Prostate gland (tissue), 2 donors: ENCODE measurements at regions not wholly inside any gene's neighbourhood (a gene's known extent, or its start where the extent isn't known, plus 50 kb on each side); places are given as distances from the start of the nearest gene placed in this dataset.

ENCODE experiments used
- DNase-seq: peaks from one replicate; pipeline ENCODE4 v3.0.0-alpha.2; 2019; ENCODE audit warnings: low spot score
- H3K27ac ChIP-seq, 2 donors: fragments of 200-600 bp; sonication (generic); 2 replicates each; pipeline ENCODE4 v1.5.1; 2017 to 2019
- H3K27me3 ChIP-seq: fragments of 200-600 bp; sonication (generic); replicated peaks from 2 replicates; pipeline ENCODE4 v1.5.1; 2019; ENCODE audit not compliant: insufficient read depth
- H3K36me3 ChIP-seq, 2 donors: fragments of 200-600 bp; sonication (generic); 1 replicate in 1 of 2; 2 replicates in 1 of 2; pipeline versions ENCODE4 v1.5.1 to v1.8.1; 2017 to 2019
- H3K4me1 ChIP-seq: fragments of 200-600 bp; sonication (generic); replicated peaks from 2 replicates; pipeline ENCODE4 v1.5.1; 2019
- H3K4me3 ChIP-seq, 2 donors: fragments of 200-600 bp; sonication (generic); 2 replicates each; pipeline ENCODE4 v1.5.1; 2017 to 2019
- H3K9me3 ChIP-seq: fragments of 200-600 bp; sonication (generic); 2 replicates; pipeline ENCODE4 v1.5.1; 2017
- POLR2A ChIP-seq: fragments of 450-650 bp; IDR thresholded peaks from one replicate; pipeline ENCODE4 v1.6.1; 2016; ENCODE audit warnings: antibody characterized with exemption, mild to moderate bottlenecking
- POLR2AphosphoS5 ChIP-seq: sonication (generic); formaldehyde crosslinking; IDR thresholded peaks from one replicate; pipeline ENCODE4 v1.6.1; 2017; ENCODE audit warnings: antibody characterized with exemption
- WGBS: methylation state at CpG from one replicate; pipeline ENCODE4 v1.1.5; 2018; 5-methylcytosine and 5-hydroxymethylcytosine counted together
- intact Hi-C: fragments of 100-400 bp; cut with DNase I; formaldehyde crosslinking; loops from one replicate; pipeline ENCODE4 v1.14.2; 2022
- TF ChIP-seq, protein P1 (sequence below), 4 experiments: fragments of 200-600 bp in 2 of 4; fragments of 450-650 bp in 2 of 4; sonication (generic) in 2 of 4; IDR thresholded peaks; 1 replicate in 3 of 4; 2 replicates in 1 of 4; pipeline ENCODE4 v1.5.1; 2016 to 2019; ENCODE audit warnings: antibody characterized with exemption in 4 of 4, mild to moderate bottlenecking in 2 of 4, moderate library complexity in 2 of 4

DNA sequence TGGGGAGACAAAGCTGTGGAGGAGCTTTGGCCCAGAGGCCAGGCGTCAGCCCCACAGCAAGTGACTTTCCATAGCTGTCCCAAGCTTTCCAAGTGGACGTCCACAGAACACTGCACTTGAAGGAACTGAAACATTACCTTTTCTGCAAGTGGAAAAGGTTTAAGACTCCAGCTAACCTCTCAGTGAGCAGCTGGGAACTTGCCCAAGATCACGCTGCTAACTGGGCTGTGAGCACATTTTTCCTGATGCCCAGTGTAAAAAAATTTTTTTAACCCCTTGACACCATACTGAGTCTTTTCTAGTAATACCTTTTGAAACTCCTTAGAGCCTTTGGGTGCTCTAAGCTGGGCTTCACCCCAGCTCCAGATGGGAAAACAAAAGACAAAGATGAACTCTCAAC is 256.7 kb downstream of the HAUS1 start:
- H3K9me3 ChIP-seq: no peaks in the 10 kb centered on the region
- no peak overlapping the region for H3K27ac ChIP-seq
- WGBS: 62% methylated on average over 3 of the region's 3 CpGs
- DNase-seq: no peak
- H3K4me1 ChIP-seq: no peaks in the 10 kb centered on the region
- intact Hi-C loops: no loop called here
- TF ChIP-seq, protein P1, sequence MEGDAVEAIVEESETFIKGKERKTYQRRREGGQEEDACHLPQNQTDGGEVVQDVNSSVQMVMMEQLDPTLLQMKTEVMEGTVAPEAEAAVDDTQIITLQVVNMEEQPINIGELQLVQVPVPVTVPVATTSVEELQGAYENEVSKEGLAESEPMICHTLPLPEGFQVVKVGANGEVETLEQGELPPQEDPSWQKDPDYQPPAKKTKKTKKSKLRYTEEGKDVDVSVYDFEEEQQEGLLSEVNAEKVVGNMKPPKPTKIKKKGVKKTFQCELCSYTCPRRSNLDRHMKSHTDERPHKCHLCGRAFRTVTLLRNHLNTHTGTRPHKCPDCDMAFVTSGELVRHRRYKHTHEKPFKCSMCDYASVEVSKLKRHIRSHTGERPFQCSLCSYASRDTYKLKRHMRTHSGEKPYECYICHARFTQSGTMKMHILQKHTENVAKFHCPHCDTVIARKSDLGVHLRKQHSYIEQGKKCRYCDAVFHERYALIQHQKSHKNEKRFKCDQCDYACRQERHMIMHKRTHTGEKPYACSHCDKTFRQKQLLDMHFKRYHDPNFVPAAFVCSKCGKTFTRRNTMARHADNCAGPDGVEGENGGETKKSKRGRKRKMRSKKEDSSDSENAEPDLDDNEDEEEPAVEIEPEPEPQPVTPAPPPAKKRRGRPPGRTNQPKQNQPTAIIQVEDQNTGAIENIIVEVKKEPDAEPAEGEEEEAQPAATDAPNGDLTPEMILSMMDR (IDR thresholded peaks at IDR 0.05): no peak
- TF ChIP-seq POLR2AphosphoS5: no peak
- TF ChIP-seq POLR2A: no peak
- no peaks in the 10 kb centered on the region for H3K27me3 ChIP-seq
- no peak overlapping the region for H3K4me3 ChIP-seq
- no peaks in the 10 kb centered on the region for H3K36me3 ChIP-seq

DNA sequence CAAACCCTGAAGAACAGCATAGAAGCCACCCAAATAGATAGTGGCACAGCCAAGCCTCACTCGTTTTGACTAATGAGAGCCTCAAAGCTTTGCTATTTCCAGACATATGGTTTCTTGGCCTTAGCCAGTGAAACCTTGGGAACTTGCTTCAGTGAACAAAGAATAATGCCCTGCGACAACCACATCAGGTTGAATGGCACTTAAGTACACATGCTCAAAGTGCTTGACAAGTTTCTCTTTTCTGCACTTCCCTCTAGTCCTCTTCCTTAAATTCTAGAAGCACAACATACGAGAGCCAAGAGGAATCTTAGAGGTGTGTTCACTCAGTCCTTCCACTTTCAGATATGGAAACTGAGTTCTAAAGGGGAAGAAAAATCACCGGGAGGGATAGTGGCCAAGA is 258.3 kb downstream of the HAUS1 start:
- WGBS: 78% methylated on average over 4 of the region's 4 CpGs
- H3K4me3 ChIP-seq: no peak overlapping the region
- DNase-seq: no peak
- intact Hi-C loops: no loop called here
- no peak for TF ChIP-seq POLR2AphosphoS5
- TF ChIP-seq, protein P1 (IDR thresholded peaks at IDR 0.05): no peak
- no peak for TF ChIP-seq POLR2A
- H3K4me1 ChIP-seq: no peaks in the 10 kb centered on the region
- H3K27ac ChIP-seq: no peak overlapping the region
- no peaks in the 10 kb centered on the region for H3K36me3 ChIP-seq
- H3K9me3 ChIP-seq: no peaks in the 10 kb centered on the region
- no peaks in the 10 kb centered on the region for H3K27me3 ChIP-seq

DNA sequence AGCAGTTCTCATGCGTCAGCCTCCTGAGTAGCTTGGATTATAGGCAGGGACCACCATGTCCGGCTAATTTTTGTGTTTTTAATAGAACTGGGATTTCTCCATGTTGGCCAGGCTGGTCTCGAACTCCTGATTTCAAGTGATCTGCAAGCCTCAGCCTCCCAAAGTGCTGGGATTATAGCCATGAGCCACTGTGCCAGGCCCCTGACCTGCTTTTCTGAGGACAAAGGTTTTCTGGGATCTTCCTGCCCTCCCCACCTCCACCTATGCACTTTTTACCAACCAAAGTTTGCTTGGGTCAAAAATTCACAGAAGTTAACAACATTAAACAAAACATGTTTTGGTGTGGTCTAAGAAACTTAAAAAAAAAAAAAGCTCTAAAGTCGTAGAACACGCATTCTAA is 259.9 kb downstream of the HAUS1 start:
- WGBS: 94% methylated on average over 5 of the region's 5 CpGs
- H3K4me3 ChIP-seq: no peak overlapping the region
- DNase-seq: no peak
- intact Hi-C loops: no loop called here
- H3K4me1 ChIP-seq: no peaks in the 10 kb centered on the region
- H3K36me3 ChIP-seq: no peaks in the 10 kb centered on the region
- no peaks in the 10 kb centered on the region for H3K27me3 ChIP-seq
- no peak for TF ChIP-seq POLR2A
- TF ChIP-seq, protein P1 (IDR thresholded peaks at IDR 0.05): no peak
- TF ChIP-seq POLR2AphosphoS5: no peak
- no peak overlapping the region for H3K27ac ChIP-seq
- no peaks in the 10 kb centered on the region for H3K9me3 ChIP-seq

DNA sequence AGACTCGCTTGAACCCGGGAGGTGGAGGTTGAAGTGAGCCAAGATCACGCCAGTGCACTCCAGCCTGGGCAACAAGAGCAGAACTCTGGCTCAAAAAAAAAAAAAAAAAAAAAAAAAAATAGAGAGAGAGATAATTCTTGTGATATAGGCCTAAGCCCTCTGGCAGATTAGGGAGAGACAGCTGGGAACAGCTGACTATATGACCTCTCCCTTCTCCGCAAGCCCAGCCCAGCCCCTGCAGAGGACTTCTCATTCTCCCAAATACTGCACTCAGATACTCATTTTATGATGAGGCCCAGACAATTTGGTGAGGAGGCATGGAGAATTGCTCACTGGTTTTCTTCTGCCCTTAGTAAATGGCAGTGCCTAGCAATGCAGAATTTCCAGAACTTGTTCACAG is 262.0 kb downstream of the HAUS1 start:
- DNase-seq: no peak
- H3K36me3 ChIP-seq: no peaks in the 10 kb centered on the region
- H3K4me1 ChIP-seq: no peaks in the 10 kb centered on the region
- no peaks in the 10 kb centered on the region for H3K27me3 ChIP-seq
- TF ChIP-seq POLR2AphosphoS5 (no peak), POLR2A (no peak)
- TF ChIP-seq, protein P1 (IDR thresholded peaks at IDR 0.05): no peak
- peak overlapping the region in 1 of 2 donors; percentile 2 for H3K27ac ChIP-seq
- no peaks in the 10 kb centered on the region for H3K9me3 ChIP-seq
- WGBS: 77% methylated on average over 4 of the region's 4 CpGs
- intact Hi-C loops: no loop called here
- H3K4me3 ChIP-seq: no peak overlapping the region

DNA sequence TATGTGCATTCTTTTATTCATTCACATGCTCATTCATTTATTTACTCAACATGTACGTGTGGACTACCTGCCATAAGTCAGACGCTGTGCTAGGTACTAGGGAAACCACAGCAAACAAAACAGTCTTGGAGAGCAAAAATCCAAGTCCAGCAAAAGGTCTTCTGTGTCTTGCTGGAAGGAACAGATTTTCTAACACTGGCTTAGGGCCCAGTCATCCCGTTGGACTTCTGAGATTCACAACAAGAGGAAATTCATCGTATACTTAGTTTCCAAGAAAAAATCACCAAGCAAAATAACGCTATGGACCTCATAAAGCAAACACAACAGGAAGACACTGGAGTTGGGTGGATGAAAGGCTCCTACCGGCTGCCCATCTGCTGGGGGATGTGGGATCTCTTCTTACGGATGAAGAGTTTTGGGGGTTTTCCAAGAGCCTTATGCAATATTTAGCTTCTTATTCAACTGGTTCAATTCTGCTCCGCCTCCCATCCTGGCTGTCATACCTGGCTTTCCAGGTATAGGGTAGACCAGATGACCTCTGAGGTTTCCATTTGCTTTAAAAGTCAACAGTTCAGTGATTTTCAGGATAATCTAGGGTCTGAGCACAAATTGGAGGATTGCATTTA is 262.7 kb downstream of the HAUS1 start:
- intact Hi-C loops: no loop called here
- WGBS: 34% methylated on average over 8 of the region's 8 CpGs
- no peak for DNase-seq
- H3K4me1 ChIP-seq: no peaks in the 10 kb centered on the region
- H3K27me3 ChIP-seq: no peaks in the 10 kb centered on the region
- peak overlapping the region in 1 of 2 donors; percentile 2 for H3K27ac ChIP-seq
- no peaks in the 10 kb centered on the region for H3K9me3 ChIP-seq
- TF ChIP-seq POLR2AphosphoS5 (no peak), POLR2A (no peak)
- TF ChIP-seq, protein P1 (IDR thresholded peaks at IDR 0.05): no peak
- H3K36me3 ChIP-seq: no peaks in the 10 kb centered on the region
- H3K4me3 ChIP-seq: no peak overlapping the region
